ENCODE measurements at regions not wholly inside any gene's neighbourhood (a gene's known extent, or its start where the extent isn't known, plus 50 kb on each side); places are given as distances from the start of the nearest gene placed in this dataset.

DNA sequence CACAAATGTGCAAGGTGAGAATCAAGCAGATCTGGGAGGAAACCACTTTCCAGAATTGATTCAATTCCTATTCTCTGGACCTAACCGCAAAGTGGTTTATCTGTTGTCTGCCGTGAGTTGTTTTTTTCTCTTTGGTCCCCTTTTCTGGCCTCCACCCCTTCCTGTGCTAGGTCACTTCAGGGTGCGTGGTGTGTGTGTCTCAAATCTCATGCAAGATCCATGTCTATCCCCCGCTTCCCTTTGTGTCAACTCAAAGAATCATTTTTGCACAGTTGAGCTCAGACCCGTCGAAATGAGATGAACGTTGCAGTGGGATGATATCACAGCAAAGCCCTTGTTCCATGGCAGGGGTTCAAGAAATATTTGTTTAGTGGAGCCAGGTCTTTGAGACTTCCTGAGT, 184.5 kb downstream of the GATA3 start:
- no peak overlapping the region for H3K4me3 ChIP-seq (replicated peaks; ENCODE audit: low read depth, low read length)
- TF ChIP-seq, protein P1, sequence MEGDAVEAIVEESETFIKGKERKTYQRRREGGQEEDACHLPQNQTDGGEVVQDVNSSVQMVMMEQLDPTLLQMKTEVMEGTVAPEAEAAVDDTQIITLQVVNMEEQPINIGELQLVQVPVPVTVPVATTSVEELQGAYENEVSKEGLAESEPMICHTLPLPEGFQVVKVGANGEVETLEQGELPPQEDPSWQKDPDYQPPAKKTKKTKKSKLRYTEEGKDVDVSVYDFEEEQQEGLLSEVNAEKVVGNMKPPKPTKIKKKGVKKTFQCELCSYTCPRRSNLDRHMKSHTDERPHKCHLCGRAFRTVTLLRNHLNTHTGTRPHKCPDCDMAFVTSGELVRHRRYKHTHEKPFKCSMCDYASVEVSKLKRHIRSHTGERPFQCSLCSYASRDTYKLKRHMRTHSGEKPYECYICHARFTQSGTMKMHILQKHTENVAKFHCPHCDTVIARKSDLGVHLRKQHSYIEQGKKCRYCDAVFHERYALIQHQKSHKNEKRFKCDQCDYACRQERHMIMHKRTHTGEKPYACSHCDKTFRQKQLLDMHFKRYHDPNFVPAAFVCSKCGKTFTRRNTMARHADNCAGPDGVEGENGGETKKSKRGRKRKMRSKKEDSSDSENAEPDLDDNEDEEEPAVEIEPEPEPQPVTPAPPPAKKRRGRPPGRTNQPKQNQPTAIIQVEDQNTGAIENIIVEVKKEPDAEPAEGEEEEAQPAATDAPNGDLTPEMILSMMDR (IDR thresholded peaks at IDR 0.05; ENCODE audit: low read length, missing control alignments), result no peak
- no peak for DNase-seq (ENCODE audit: low read depth)

DNA sequence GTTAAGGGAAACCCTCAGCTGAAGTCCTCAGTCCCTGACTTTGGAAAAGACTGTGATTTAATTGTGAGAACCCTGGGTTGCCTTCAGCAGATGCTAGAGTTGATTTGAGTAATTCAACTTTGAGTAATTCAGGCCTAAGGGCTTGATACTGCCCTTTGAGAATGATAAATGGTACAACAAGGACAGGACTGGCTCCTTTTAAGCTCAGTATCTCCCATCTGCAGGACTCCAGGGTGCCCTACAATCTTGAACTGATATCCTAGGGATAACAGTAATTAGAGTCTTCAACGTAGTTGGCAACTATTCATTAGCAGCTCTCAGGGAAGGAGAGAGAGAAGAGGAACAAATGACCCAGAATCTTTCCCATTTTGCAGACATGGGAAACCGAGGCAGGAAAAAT, 186.4 kb downstream of the GATA3 start:
- TF ChIP-seq, protein P1 (IDR thresholded peaks at IDR 0.05; ENCODE audit: low read length, missing control alignments), result no peak
- no peak for DNase-seq (ENCODE audit: low read depth)
- H3K4me3 ChIP-seq (replicated peaks; ENCODE audit: low read depth, low read length), result no peak overlapping the region

GRCh38 chr10:8242295-8242872, 187.9 kb downstream of the GATA3 start:
- DNase-seq (ENCODE audit: low read depth), result no peak
- no peak overlapping the region for H3K4me3 ChIP-seq (replicated peaks; ENCODE audit: low read depth, low read length)
- TF ChIP-seq, protein P1 (IDR thresholded peaks at IDR 0.05; ENCODE audit: low read length, missing control alignments), result no peak

- TF ChIP-seq, protein P1 (IDR thresholded peaks at IDR 0.05; ENCODE audit: low read length, missing control alignments), result no peak
- DNase-seq (ENCODE audit: low read depth), result peak; percentile 24
- H3K4me3 ChIP-seq (replicated peaks; ENCODE audit: low read depth, low read length), result no peak overlapping the region
These were observed 190.8 kb downstream of the GATA3 start for GRCh38 chr10:8245131-8245813.

DNA sequence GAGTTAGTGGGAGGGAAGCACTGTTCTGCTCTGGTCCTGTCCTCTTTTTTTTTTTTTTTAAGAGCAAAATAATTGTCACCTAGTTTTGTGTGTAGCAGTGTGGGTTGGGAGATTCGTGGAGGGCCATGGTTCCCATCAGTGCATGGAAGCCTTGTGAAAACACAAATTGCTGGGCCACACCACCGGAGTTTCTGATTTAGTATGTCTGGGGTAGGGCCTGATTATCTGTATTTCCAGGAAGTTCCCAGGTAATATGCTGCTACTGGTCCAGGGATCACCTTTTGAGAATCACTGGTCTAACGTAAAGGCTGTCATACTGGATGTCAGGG, 191.3 kb downstream of the GATA3 start:
- no peak for DNase-seq (ENCODE audit: low read depth)
- no peak overlapping the region for H3K4me3 ChIP-seq (replicated peaks; ENCODE audit: low read depth, low read length)
- TF ChIP-seq, protein P1 (IDR thresholded peaks at IDR 0.05; ENCODE audit: low read length, missing control alignments), result no peak

- TF ChIP-seq, protein P1 (IDR thresholded peaks at IDR 0.05; ENCODE audit: low read length, missing control alignments), result no peak
- H3K4me3 ChIP-seq (replicated peaks; ENCODE audit: low read depth, low read length), result no peak overlapping the region
- DNase-seq (ENCODE audit: low read depth), result no peak
These were observed 192.1 kb downstream of the GATA3 start for GRCh38 chr10:8246548-8246947.

DNA sequence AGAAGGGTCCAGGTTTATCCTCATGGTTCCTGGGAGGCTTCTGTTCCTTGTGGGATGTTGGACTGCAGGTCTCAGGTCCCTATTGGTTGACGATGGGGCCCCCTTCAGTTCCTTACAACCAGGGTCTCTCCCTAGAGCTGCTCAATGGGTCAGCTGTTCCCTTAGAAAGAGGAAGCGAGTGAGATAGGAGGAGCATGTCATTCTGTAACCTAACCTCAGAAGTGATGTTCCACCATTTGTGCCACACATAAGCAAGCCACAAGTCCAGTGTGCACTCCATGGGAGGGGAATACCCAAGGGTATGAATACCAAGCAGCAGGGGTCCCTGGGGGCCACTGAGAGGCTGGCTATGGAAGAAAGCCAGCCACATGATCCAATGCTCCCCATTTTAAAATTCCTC, 192.7 kb downstream of the GATA3 start:
- TF ChIP-seq, protein P1 (IDR thresholded peaks at IDR 0.05; ENCODE audit: low read length, missing control alignments), result no peak
- no peak for DNase-seq (ENCODE audit: low read depth)

More for the DNA sequence above, 192.7 kb downstream of the GATA3 start:
- no peak overlapping the region for H3K4me3 ChIP-seq (replicated peaks; ENCODE audit: low read depth, low read length)
